ENCODE measurements at regions not wholly inside any gene's neighbourhood (a gene's known extent, or its start where the extent isn't known, plus 50 kb on each side); places are given as distances from the start of the nearest gene placed in this dataset.
"Not testable (repeated sequence)": the region's sequence is repeated elsewhere in the genome, so short reads cannot be mapped to it uniquely, and the experiment has no call there.

DNA sequence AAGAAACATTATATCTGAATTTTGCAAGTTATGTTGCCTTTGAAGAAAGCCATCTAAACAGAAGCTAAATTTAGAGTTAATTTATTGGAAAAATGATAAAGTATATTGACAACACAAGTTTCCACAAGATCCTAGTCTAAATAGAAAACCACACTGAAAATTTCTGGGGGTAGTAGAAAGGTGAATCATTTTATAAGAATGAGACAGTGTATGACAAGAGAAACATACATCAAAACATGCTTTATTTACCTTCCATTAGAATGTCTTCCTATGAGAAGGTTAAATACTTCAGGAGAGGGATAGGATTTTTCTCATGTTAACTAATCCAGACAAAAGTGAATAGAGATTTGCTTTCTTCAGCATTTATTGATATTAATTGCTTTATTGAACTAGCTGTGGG, 1389.8 kb upstream of the ZEB2 start:
- no peak for DNase-seq (ENCODE audit: low read depth)
- TF ChIP-seq, protein P1, sequence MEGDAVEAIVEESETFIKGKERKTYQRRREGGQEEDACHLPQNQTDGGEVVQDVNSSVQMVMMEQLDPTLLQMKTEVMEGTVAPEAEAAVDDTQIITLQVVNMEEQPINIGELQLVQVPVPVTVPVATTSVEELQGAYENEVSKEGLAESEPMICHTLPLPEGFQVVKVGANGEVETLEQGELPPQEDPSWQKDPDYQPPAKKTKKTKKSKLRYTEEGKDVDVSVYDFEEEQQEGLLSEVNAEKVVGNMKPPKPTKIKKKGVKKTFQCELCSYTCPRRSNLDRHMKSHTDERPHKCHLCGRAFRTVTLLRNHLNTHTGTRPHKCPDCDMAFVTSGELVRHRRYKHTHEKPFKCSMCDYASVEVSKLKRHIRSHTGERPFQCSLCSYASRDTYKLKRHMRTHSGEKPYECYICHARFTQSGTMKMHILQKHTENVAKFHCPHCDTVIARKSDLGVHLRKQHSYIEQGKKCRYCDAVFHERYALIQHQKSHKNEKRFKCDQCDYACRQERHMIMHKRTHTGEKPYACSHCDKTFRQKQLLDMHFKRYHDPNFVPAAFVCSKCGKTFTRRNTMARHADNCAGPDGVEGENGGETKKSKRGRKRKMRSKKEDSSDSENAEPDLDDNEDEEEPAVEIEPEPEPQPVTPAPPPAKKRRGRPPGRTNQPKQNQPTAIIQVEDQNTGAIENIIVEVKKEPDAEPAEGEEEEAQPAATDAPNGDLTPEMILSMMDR (IDR thresholded peaks at IDR 0.05; ENCODE audit: low read depth, low read length, missing control alignments), result no peak
- H3K4me3 ChIP-seq (ENCODE audit: low read depth, low read length), result no peak overlapping the region

DNA sequence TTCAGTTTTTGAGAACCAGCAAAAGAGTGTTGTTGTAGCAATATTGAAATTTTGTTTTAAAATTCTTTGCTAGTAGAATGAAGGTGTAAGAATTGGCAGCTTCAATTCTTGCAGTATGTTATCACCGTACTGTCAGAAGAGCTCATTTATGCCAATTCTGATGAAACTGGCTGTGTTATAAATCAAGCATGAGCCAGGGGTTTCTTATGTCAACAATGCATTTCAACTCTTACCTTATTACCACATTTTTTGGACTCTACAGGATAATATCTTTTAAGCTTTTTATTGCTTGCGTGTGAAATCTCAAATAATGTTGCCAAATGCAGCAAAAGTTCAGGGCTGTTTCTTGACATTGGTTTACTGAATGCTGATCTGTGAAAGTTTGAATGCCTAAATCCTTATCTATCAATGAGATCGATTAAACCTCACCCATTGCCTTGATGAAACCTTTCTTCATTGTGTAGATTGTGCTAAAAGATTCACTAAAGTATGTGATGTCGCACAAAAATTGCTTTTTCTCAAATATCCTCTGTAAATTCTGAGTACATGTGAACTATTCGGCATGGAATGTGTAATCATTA, 1389.3 kb upstream of the ZEB2 start:
- H3K4me3 ChIP-seq (ENCODE audit: low read depth, low read length), result no peak overlapping the region
- TF ChIP-seq, protein P1 (IDR thresholded peaks at IDR 0.05; ENCODE audit: low read depth, low read length, missing control alignments), result no peak
- DNase-seq (ENCODE audit: low read depth), result no peak

DNA sequence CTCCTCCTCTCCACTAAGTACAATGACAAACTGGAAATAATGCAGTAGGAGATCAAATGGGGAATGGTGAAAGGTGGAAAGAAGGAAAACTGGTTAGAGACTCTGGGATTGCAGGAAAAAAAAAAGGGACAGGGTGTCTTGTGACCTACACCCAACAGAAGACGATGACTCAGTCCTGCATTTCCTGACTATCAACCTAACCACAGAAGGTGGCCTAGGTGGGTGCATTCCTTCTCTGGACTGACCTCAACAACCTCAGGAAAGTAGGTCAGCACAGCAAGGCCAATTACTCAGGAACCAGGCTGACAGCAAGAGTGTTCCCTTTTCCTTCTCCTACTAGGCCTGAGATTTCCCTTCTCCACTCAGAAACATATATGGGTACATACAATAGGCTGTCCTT, 1386.4 kb upstream of the ZEB2 start:
- TF ChIP-seq, protein P1 (IDR thresholded peaks at IDR 0.05; ENCODE audit: low read depth, low read length, missing control alignments), result no peak
- no peak for DNase-seq (ENCODE audit: low read depth)

DNA sequence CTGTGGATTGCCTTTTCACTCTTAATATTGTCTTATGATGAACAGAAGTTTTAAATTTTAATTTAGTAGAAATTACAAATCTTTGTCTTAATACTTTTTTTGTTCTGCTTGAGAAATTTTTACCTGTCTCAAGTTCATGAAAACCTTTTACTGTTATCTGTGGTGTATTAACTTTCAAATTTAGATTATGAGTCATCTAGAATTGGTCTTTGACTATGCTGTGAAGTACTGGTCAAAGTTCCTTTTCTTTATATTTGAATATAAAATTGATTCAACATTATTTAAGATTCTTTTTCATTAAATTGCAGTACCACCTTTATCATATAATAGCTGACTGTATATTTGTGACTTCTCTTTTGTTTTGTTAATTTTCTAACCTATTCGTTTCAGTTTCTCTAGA, 1385.5 kb upstream of the ZEB2 start:
- TF ChIP-seq, protein P1 (IDR thresholded peaks at IDR 0.05; ENCODE audit: low read depth, low read length, missing control alignments), result no peak
- no peak overlapping the region for H3K4me3 ChIP-seq (ENCODE audit: low read depth, low read length)
- no peak for DNase-seq (ENCODE audit: low read depth)

More for the DNA sequence above, 1386.4 kb upstream of the ZEB2 start:
- no peak overlapping the region for H3K4me3 ChIP-seq (ENCODE audit: low read depth, low read length)

DNA sequence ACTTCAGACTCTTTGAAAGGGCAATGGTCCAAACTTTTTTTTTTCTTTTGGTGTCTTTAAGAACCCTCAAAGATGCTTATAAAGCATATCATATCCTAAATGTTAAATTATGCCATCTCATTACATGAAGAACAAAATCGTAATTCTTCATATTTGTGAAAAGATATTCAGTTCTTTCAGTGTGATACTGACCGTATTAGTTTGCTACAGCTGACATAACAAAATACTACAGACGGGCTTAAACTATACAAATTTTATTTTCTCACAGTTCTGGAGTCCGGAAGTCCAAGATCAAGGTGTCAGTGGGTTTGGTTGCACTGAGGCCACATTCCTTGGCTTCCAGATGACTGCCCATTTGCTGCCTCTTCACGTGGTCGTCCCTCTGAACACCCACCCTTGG, 1377.2 kb upstream of the ZEB2 start:
- TF ChIP-seq, protein P1 (IDR thresholded peaks at IDR 0.05; ENCODE audit: low read depth, low read length, missing control alignments), result no peak
- no peak overlapping the region for H3K4me3 ChIP-seq (ENCODE audit: low read depth, low read length)
- no peak for DNase-seq (ENCODE audit: low read depth)

DNA sequence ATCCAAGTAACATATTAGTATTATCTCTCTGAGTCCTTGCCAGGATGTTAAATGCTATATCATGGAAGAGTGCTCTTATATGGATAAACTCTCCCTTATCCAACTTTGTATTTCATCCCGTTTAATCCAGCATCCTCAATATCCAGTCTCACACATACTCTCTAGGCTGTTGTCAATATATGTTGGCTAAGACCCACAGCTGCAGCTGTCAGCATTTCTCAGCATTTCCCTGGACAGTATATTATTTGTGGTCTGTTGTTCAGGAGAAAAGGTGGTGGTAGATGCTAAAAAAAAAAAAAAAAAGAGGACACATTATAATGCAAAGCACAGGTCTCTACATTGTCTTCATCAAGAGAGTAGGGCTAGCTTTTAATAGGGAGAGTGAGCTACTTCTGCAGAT, 1368.0 kb upstream of the ZEB2 start:
- TF ChIP-seq, protein P1 (IDR thresholded peaks at IDR 0.05; ENCODE audit: low read depth, low read length, missing control alignments), result no peak
- H3K4me3 ChIP-seq (ENCODE audit: low read depth, low read length), result no peak overlapping the region

DNA sequence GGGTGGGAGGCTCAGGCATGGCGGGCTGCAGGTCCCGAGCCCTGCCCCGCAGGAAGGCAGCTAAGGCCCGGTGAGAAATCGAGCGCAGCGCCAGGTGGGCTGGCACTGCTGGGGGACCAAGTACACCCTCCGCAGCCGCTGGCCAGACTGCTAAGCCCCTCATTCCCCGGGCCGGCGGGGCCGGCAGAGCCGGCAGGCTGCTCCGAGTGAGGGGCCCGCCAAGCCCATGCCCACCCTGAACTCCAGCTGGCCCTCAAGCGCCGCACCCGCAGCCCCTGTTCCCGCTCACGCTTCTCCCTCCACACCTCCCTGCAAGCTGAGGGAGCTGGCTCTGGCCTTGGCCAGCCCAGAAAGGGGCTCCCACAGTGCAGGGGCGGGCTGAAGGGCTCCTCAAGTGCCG, 1361.1 kb upstream of the ZEB2 start:
- not testable (repeated sequence) for H3K4me3 ChIP-seq (ENCODE audit: low read depth, low read length); DNase-seq (ENCODE audit: low read depth)

More for the DNA sequence above, 1368.0 kb upstream of the ZEB2 start:
- DNase-seq (ENCODE audit: low read depth), result no peak

All from GM12864 (cell line).